A549 (cell line): ENCODE measurements at regions not wholly inside any gene's neighbourhood (a gene's known extent, or its start where the extent isn't known, plus 50 kb on each side); places are given as distances from the start of the nearest gene placed in this dataset.
A peak's percentile ranks its signal among the peaks of the same experiment; 100 is the strongest.

ENCODE experiments used
- ATAC-seq, 2 experiments: fragments of 200-7000 bp in 1 of 2; fragments of >200 bp in 1 of 2; cut with Nextera tagmentation in 1 of 2; cut with Tn5 transposase in 1 of 2; 3 replicates each; pipeline versions ENCODE4 v1.8.0 to v1.9.1; 2018 to 2020; ENCODE audit warnings: mild to moderate bottlenecking in 1 of 2, moderate library complexity in 1 of 2
- CTCF ChIA-PET: fragments of 300-600 bp; sonication (Branson Sonifier 250); formaldehyde crosslinking; extraction: SDS; loops from one replicate; lab custom pipeline; 2021; ENCODE audit warnings: antibody characterized with exemption, inconsistent platforms; lab: Yijun Ruan, JAX
- POLR2A ChIA-PET: fragments of 350-600 bp; formaldehyde crosslinking; extraction: SDS; loops from one replicate; lab custom pipeline; 2021; ENCODE audit warnings: antibody characterized with exemption, inconsistent platforms; lab: Yijun Ruan, JAX
- DNase-seq, 2 experiments: peaks; one replicate each; pipeline versions ENCODE4 v3.0.0 to v3.0.0-alpha.2; 2011 to 2016; ENCODE audit warnings: low read depth in 1 of 2, low spot score in 1 of 2
- FAIRE-seq: peaks from 2 replicates; lab custom pipeline; 2011; peaks lifted over from hg19 to GRCh38; lab: Jason Lieb, UNC
- H3K27ac ChIP-seq, 2 experiments: fragments of >200 bp; sonication (Bioruptor Twin); formaldehyde crosslinking; 3 replicates each; pipeline ENCODE4 v1.5.1; 2016 to 2017
- H3K4me1 ChIP-seq: fragments of >200 bp; sonication (Bioruptor Twin); formaldehyde crosslinking; 3 replicates; pipeline ENCODE4 v1.6.1; 2016
- H3K4me2 ChIP-seq: fragments of >200 bp; sonication (Bioruptor Twin); formaldehyde crosslinking; 3 replicates; pipeline ENCODE4 v1.6.1; 2016
- H3K4me3 ChIP-seq: fragments of >200 bp; sonication (Bioruptor Twin); formaldehyde crosslinking; 3 replicates; pipeline ENCODE4 v1.5.1; 2016
- H3K9me3 ChIP-seq: fragments of >200 bp; sonication (Bioruptor Twin); formaldehyde crosslinking; 3 replicates; pipeline ENCODE4 v1.6.1; 2016
- CEBPB ChIP-seq, 2 experiments: fragments of >200 bp in 1 of 2; sonication (Bioruptor Twin) in 1 of 2; formaldehyde crosslinking in 1 of 2; IDR thresholded peaks; 2 replicates each; pipeline ENCODE4 v1.6.1; 2012 to 2016
- HEYL ChIP-seq: fragments of 250-450 bp; sonication (Bioruptor Pico); IDR thresholded peaks from 2 replicates; pipeline ENCODE4 v1.8.0; 2021; ENCODE audit warnings: mild to moderate bottlenecking, moderate library complexity
- MAFK ChIP-seq: fragments of 450-650 bp; IDR thresholded peaks from 2 replicates; pipeline ENCODE4 v1.6.1; 2014; ENCODE audit not compliant: partially characterized antibody
- MAZ ChIP-seq: fragments of 150-350 bp; IDR thresholded peaks from 2 replicates; pipeline ENCODE4 v1.6.1; 2014; ENCODE audit warnings: antibody characterized with exemption, low read depth, low read length, borderline replicate concordance
- NFE2L2 ChIP-seq: fragments of 150-350 bp; conservative IDR thresholded peaks from 2 replicates; pipeline ENCODE4 v1.6.1; 2014; ENCODE audit warnings: low read length
- POLR2A ChIP-seq: IDR thresholded peaks from 2 replicates; pipeline ENCODE4 v1.6.1; 2012; ENCODE audit warnings: mild to moderate bottlenecking, low read length
- RCOR1 ChIP-seq: fragments of 150-350 bp; IDR thresholded peaks from 2 replicates; pipeline ENCODE4 v1.6.1; 2014; ENCODE audit warnings: antibody characterized with exemption, low read length, low read depth
- RFX5 ChIP-seq: fragments of 450-650 bp; IDR thresholded peaks from 2 replicates; pipeline ENCODE4 v1.7.1; 2014; ENCODE audit warnings: antibody characterized with exemption, mild to moderate bottlenecking, moderate library complexity
- RNF2 ChIP-seq: fragments of 200-600 bp; sonication (generic); IDR thresholded peaks from 2 replicates; pipeline ENCODE4 v1.6.1; 2016; ENCODE audit warnings: low read depth, mild to moderate bottlenecking, antibody characterized with exemption, moderate library complexity, borderline replicate concordance
- ZNF302 ChIP-seq: fragments of 250-450 bp; sonication (Bioruptor Pico); IDR thresholded peaks from 2 replicates; pipeline ENCODE4 v1.9.0; 2021; ENCODE audit warnings: inconsistent platforms, mild to moderate bottlenecking, moderate library complexity
- WGBS: methylation state at CpG from one replicate; pipeline ENCODE4 v1.1.6; 2017; ENCODE audit errors: missing lambda C conversion rate; 5-methylcytosine and 5-hydroxymethylcytosine counted together
- TF ChIP-seq, protein P1 (sequence below): fragments of >200 bp; sonication (Bioruptor Twin); formaldehyde crosslinking; IDR thresholded peaks from 2 replicates; pipeline ENCODE4 v1.6.1; 2016
- TF ChIP-seq, protein P2 (sequence below): fragments of 150-350 bp; IDR thresholded peaks from 2 replicates; pipeline ENCODE4 v1.6.1; 2014; ENCODE audit warnings: low read depth, mild to moderate bottlenecking, low read length
- TF ChIP-seq, protein P3 (sequence below): fragments of >200 bp; sonication (Bioruptor Twin); formaldehyde crosslinking; IDR thresholded peaks from 3 replicates; pipeline ENCODE4 v1.6.1; 2016
- TF ChIP-seq, protein P4 (sequence below): fragments of 200-600 bp; sonication (generic); IDR thresholded peaks from 2 replicates; pipeline ENCODE4 v1.6.1; 2016; ENCODE audit warnings: antibody characterized with exemption, mild to moderate bottlenecking, moderate library complexity

DNA sequence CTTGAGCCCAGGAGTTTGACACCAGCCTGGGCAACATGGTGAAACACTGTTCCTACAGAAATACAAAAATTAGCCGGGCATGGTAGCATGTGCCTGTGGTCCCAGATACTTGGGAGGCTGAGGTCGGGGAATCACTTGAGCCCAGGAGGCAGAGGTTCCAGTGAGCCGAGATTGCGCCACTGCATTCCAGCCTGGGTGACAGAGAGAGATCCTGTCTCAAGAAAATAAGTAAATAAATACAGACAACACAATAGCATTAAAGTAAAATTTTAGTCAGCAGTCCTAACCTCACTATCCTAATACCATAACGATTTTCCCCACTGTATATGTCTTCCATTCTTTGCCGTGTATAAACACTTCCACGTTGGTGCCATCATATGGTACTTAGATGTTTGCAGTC, 83.0 kb upstream of the MBOAT2 start:
- Histone ChIP-seq H3K4me2 (peak overlapping the region; percentile 39), H3K27ac (peak overlapping the region; percentile 9 to 31; a peak in 3 of 6 replicates), H3K4me3 (no peak overlapping the region), H3K9me3 (peaks cover 8% of the 10 kb centered on the region; the same call in 1 of the 3 replicates), H3K4me1 (peaks cover 22% of the 10 kb centered on the region)
- DNase-seq (no peak), ATAC-seq (peak in 1 of 2 experiments; percentile 65; a peak in 4 of 6 replicates), FAIRE-seq (no peak)
- TF ChIP-seq RFX5, result no peak
- TF ChIP-seq MAZ, result no peak
- no peak for TF ChIP-seq MAFK
- TF ChIP-seq, protein P1, sequence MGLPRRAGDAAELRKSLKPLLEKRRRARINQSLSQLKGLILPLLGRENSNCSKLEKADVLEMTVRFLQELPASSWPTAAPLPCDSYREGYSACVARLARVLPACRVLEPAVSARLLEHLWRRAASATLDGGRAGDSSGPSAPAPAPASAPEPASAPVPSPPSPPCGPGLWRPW, result no peak
- TF ChIP-seq POLR2A, result no peak
- peak; percentile 74 to 90; a peak in 3 of 4 replicates for TF ChIP-seq CEBPB (IDR thresholded peaks at IDR 0.05)
- no peak for TF ChIP-seq ZNF302 (CRISPR knock-in tag)
- CTCF ChIA-PET, result interaction anchor here (1.1 to 1.3 kb wide), 2 partner anchors 53 to 206 kb away, joined by 3 to 6 read pairs; no protein-coding TSS in a partner anchor
- WGBS, result 49% methylated on average over 7 of the region's 7 CpGs
- POLR2A ChIA-PET, result no interaction called here

DNA sequence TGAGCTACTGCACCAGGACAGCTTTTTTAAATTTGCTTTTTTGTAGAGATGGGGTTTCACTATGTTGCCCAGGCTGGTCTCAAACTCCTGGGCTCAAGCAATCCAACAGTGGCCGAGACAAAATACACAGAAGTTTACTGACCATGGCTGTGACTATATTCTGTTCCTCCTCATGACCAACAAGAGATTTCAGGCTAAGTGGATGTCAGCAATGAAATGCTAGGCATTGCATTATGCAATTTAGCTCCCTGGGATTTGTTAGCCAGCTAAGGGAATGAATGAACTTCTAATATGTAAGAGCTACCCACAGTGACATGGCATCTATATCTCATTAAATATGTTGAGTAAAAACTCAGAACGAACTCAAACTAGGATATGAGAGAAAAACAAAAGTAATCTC, 81.9 kb upstream of the MBOAT2 start:
- Histone ChIP-seq H3K27ac (no peak overlapping the region), H3K4me1 (peaks cover 22% of the 10 kb centered on the region), H3K9me3 (peaks cover 8% of the 10 kb centered on the region; the same call in 1 of the 3 replicates), H3K4me2 (no peak overlapping the region), H3K4me3 (no peak overlapping the region)
- 86% methylated on average over 2 of the region's 2 CpGs for WGBS
- CTCF ChIA-PET, result interaction anchor here (1.1 kb wide), 1 partner anchor 286 kb away, joined by 3 read pairs; no protein-coding TSS in a partner anchor
- POLR2A ChIA-PET, result no interaction called here
- ATAC-seq (no peak), FAIRE-seq (no peak), DNase-seq (no peak)
- TF ChIP-seq NFE2L2 (no peak), RNF2 (no peak)
- TF ChIP-seq, protein P2, sequence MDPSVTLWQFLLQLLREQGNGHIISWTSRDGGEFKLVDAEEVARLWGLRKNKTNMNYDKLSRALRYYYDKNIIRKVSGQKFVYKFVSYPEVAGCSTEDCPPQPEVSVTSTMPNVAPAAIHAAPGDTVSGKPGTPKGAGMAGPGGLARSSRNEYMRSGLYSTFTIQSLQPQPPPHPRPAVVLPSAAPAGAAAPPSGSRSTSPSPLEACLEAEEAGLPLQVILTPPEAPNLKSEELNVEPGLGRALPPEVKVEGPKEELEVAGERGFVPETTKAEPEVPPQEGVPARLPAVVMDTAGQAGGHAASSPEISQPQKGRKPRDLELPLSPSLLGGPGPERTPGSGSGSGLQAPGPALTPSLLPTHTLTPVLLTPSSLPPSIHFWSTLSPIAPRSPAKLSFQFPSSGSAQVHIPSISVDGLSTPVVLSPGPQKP, result no peak

DNA sequence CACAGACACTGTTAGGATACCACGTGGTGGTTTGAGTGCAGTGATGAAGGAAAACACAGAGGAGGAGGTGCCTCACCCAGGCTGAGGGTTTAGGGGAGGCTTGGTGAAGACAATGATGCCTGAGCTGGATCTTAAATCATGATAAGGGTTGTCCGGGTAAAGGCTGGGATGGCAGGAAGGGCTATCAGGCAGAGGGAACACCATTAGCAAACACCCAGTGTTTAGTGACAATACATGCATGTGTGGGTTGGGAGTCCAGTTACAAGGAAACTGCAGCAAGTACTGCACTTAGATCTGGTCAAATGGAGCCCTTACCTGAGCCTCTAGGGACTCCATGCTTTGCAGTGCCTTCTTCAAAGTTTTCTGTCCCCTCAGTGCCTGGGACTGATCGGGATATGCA, 79.8 kb upstream of the MBOAT2 start:
- DNase-seq, result no peak
- no peak for ATAC-seq
- peaks cover 22% of the 10 kb centered on the region for H3K4me1 ChIP-seq
- no peak for TF ChIP-seq HEYL (CRISPR knock-in tag)
- TF ChIP-seq, protein P3, sequence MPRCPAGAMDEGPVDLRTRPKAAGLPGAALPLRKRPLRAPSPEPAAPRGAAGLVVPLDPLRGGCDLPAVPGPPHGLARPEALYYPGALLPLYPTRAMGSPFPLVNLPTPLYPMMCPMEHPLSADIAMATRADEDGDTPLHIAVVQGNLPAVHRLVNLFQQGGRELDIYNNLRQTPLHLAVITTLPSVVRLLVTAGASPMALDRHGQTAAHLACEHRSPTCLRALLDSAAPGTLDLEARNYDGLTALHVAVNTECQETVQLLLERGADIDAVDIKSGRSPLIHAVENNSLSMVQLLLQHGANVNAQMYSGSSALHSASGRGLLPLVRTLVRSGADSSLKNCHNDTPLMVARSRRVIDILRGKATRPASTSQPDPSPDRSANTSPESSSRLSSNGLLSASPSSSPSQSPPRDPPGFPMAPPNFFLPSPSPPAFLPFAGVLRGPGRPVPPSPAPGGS, result no peak
- TF ChIP-seq, protein P2, result no peak
- TF ChIP-seq, protein P4, sequence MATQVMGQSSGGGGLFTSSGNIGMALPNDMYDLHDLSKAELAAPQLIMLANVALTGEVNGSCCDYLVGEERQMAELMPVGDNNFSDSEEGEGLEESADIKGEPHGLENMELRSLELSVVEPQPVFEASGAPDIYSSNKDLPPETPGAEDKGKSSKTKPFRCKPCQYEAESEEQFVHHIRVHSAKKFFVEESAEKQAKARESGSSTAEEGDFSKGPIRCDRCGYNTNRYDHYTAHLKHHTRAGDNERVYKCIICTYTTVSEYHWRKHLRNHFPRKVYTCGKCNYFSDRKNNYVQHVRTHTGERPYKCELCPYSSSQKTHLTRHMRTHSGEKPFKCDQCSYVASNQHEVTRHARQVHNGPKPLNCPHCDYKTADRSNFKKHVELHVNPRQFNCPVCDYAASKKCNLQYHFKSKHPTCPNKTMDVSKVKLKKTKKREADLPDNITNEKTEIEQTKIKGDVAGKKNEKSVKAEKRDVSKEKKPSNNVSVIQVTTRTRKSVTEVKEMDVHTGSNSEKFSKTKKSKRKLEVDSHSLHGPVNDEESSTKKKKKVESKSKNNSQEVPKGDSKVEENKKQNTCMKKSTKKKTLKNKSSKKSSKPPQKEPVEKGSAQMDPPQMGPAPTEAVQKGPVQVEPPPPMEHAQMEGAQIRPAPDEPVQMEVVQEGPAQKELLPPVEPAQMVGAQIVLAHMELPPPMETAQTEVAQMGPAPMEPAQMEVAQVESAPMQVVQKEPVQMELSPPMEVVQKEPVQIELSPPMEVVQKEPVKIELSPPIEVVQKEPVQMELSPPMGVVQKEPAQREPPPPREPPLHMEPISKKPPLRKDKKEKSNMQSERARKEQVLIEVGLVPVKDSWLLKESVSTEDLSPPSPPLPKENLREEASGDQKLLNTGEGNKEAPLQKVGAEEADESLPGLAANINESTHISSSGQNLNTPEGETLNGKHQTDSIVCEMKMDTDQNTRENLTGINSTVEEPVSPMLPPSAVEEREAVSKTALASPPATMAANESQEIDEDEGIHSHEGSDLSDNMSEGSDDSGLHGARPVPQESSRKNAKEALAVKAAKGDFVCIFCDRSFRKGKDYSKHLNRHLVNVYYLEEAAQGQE, result no peak
- no peak for TF ChIP-seq NFE2L2
- TF ChIP-seq, protein P1, result no peak
- TF ChIP-seq RCOR1, result no peak
- no peak overlapping the region for H3K4me2 ChIP-seq
- CTCF ChIA-PET, result no interaction called here
- H3K9me3 ChIP-seq, result peaks cover 8% of the 10 kb centered on the region; the same call in 1 of the 3 replicates
- no peak overlapping the region for H3K4me3 ChIP-seq
- POLR2A ChIA-PET, result no interaction called here
- H3K27ac ChIP-seq, result no peak overlapping the region
- FAIRE-seq, result no peak
- 58% methylated on average over 3 of the region's 3 CpGs for WGBS
